HG03045 (cell line): ENCODE measurements at regions not wholly inside any gene's neighbourhood (a gene's known extent, or its start where the extent isn't known, plus 50 kb on each side); places are given as distances from the start of the nearest gene placed in this dataset.
"Not testable (repeated sequence)": the region's sequence is repeated elsewhere in the genome, so short reads cannot be mapped to it uniquely, and the experiment has no call there.

Experiments
- ATAC-seq: cut with Tn5 transposase; IDR thresholded peaks from one replicate; pipeline ENCODE4 v1.9.1; 2021; ENCODE audit warnings: mild to moderate bottlenecking, moderate library complexity; ENCODE audit not compliant: unreplicated experiment

DNA sequence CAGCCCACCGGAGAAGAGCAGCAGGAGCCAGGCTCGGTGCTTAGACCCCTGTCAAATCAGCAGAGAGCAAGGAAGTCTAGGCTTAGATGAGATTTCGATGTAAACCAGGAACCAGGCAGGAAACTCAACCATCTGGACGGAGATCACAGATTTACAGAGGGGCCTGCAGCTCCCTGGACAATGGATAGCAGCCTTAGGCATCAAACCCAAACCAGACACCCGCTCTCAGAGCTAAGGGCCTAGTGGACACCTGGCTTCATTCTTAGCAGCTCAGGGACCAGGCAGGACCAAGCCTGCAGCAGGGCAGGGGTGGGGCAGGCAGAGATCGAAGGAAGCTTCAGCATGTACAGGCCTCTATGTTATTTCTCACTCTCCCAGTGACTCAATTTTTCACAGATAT lies 127.8 kb upstream of the FMN2 start:
- ATAC-seq, result no peak

GRCh38 chr1:239976130-239976968 lies 115.3 kb upstream of the FMN2 start:
- ATAC-seq, result peak; percentile 82

GRCh38 chr1:239977416-239977815 lies 114.3 kb upstream of the FMN2 start:
- no peak for ATAC-seq

DNA sequence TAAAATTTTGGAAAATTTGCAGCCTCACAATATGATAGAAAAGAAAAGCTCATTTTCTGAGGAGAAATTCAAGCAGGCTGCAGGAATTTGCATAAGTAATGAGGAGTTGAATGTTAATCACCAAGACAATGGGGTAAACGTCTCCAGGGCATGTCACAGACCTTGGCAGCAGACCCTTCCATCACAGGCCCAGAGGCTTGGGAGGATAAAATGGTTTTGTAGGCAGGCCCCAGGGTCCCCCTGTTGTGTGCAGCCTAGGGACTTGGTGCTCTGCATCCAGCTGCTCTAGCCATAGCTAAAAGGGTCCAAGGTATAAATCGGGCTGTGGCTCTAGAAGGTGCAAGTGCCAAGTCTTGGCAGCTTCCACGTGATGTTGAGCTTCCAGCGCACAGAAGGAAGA lies 112.2 kb upstream of the FMN2 start:
- no peak for ATAC-seq

DNA sequence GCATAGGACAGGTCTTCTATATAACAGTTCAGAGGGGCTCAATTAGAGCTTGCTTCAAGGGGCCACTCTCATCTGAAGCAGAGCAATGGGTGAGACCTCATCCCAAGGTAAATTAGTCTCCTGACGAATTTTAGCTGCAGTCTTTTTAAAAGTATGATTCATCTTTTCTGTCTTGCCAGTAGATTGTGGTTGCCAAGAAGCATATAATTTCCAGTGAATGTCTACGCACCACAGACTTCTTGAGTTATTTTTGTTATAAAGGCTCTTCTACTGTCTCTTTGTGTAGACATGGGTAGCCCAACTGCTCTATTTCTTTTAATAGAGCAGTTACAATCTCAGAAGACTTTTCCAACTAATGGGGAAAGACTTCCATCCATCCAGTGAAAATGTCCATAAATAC lies 108.9 kb upstream of the FMN2 start:
- ATAC-seq, result no peak

DNA sequence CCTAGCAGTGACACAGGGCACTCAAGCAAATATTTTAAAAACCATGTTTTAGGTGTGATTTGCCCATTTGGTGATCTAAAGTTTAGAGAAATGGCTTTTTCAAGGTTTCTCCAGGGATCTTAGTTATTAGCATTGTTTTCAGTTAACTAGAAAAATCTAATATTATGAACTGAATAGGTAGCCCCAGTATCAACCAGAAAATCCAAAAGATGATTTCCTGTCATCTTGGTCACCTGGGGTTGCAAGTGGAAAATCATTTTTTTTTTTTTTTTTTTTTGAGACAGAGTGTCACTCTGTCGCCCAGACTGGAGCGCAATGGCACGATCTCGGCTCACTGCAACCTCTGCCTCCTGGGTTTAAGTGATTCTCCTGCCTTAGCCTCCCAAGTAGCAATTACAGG lies 106.6 kb upstream of the FMN2 start:
- ATAC-seq, result no peak

DNA sequence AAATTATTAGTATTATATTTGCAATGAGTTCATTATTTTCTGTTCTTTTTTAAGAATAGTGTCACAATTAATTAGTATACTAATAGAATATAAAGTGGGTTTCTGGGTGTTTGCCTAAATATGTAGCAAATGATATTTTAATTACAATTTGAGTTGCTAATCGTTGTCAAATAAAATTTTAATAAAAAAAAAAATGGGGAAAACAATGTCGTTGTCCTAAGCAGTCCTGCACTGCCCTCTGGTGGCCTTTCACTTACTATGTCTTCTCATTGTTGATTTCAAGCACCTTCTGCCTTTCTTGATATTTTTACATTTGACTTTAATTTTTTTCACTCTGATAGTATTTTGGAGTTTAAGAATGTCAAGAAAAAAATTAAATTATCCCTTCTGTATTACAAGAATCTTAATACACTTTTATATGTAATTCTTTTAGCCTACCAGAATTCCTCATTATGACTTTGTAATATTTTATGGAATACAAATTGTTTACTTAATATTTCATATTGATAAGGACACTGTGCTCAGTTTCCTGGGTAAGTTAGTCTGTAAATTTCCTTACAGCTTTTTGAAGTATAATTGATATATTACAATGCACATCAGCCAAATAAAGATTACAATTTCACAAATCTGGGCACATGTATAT lies 104.5 kb upstream of the FMN2 start:
- ATAC-seq, result no peak

GRCh38 chr1:239989990-239990389 lies 101.7 kb upstream of the FMN2 start:
- no peak for ATAC-seq

GRCh38 chr1:239992566-239992965 lies 99.1 kb upstream of the FMN2 start:
- ATAC-seq, result not testable (repeated sequence)

DNA sequence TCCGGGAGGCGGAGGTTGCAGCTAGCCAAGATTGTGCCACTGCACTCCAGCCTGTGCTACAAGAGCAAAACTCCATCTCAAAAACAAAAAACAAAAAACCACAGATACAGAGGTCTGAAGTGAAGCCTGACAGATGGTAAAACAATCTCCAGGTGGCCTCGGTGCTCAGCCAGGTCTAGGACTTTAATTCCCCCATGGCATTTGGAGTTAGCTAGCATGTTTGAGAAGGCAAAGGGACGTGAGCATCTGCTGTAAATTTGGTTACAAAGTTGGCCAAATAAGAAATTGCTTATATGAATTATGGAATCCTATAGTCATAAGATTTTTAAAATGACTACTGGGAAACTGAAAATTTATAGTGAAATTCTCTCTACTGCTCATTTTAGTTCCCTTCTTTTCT lies 98.3 kb upstream of the FMN2 start:
- ATAC-seq, result no peak

DNA sequence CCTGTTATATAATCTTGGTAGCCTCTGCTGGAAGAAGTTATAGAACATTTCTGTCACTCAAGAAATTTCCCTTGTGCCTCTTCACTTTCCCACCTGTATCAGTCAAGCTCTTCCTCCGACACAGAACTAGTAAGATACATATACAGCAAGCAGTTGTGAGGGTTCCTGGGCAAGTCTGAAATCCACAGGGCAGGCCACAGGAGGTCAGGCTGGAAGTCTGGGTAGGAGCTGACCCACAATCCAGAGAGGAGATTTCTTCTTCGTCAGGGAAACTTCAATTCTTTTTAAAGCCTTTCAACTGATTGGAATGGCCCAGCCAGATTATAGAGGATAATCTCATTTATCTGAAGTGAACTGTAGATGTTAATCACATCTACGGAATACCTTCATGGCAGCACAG lies 96.4 kb upstream of the FMN2 start:
- ATAC-seq, result no peak

- no peak for ATAC-seq
Measured at GRCh38 chr1:239997160-239997514, 94.5 kb upstream of the FMN2 start.

DNA sequence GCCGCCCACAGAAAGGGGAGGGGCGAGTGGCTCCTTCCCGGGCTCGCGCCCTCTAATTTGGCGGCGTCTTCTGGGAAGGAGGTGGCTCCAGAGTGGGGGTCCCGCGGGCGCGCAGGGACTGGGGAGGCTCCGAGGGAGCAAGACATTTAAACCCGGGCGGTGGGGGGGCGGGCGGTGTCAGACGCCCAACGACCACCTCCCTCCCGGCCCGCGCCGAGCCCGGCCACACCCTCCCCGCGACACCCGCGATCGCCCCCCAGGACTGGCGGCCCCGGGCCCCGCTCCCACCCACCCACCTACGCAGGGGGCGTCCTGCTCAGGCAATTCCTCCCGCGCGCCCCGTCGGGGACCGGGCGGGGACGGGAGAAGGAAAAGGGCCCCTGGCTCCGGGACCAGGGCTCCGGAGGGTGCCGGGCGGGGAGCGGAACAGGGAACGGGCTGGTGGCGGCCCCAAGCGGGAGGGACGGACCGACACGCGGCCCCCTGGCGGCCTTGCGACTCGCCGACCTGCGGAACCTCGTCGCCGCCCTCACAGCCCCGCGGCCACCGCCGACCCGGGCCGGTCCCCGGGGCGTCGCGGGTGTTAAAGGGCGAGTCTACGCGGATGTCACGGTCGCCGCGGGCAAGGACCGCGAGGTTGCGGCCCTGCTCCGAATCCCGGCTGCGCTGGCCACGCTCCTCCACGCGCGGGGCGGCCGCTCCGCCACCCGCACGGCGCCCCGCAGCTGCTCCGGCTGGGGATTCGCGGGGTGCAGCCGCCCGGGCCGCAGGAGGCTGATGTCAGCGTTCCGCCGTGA lies 94.0 kb upstream of the FMN2 start:
- no peak for ATAC-seq

DNA sequence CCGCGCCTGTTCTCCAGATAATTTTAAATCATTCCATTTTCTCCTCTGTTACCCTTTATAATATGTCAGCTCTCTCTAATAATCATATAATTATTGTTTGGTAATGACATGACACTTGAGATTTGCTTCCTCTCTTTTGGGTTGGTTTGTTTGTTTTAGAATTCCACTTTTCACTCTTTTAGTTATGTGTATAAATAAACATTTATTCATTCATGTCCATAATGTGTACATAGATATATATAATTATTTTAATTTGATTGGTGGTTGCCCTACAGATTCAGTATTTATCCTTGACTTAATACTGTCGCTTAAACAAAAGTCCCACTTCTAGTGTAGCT lies 93.4 kb upstream of the FMN2 start:
- ATAC-seq, result no peak

DNA sequence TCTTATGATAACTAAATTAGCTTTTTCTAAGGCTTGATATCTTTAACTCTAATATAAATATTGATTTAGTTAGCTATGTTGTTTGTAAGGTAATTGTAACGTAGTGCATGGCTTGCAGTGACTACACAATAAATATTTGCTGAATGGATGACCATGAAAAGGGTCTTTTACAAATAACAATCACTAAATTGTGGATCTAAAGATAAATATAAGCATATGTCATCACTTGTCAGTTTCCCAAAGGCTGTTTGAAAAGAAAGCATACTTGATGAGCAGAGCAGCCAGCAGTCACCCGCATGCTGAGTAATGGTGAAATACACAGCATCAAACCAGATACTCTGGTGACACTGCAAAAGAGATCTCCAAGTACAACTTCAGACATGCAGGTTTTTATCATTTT lies 92.5 kb upstream of the FMN2 start:
- no peak for ATAC-seq

GRCh38 chr1:240000634-240001033 lies 91.0 kb upstream of the FMN2 start:
- ATAC-seq, result no peak

DNA sequence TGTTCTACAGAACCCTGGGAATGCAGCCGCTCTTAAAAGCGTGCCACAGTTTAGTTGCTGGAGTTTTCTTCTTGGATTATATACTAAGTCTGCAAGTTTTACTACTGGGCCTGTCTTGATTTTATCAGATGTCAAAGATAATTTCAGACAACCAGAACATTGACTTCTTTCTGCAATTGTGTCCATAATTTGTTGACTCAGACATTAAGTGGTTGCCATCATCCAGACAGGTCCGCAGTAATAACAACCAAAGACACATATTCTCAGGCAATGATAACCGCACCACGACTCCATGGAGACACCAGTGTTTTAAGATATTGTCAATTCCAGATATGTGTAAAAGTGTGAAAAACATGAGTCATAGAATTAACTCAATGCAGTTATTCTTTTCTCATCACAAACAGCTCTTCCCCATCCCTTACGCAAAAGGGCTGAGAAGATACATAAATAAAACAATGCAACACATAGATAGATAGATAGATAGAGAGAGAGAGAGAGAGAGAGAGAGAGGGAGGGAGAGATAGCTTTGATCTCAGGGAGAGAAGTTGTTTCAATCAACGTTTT lies 90.4 kb upstream of the FMN2 start:
- no peak for ATAC-seq

GRCh38 chr1:240004086-240004749 lies 87.5 kb upstream of the FMN2 start:
- no peak for ATAC-seq

GRCh38 chr1:240005997-240006650 lies 85.6 kb upstream of the FMN2 start:
- ATAC-seq, result no peak

DNA sequence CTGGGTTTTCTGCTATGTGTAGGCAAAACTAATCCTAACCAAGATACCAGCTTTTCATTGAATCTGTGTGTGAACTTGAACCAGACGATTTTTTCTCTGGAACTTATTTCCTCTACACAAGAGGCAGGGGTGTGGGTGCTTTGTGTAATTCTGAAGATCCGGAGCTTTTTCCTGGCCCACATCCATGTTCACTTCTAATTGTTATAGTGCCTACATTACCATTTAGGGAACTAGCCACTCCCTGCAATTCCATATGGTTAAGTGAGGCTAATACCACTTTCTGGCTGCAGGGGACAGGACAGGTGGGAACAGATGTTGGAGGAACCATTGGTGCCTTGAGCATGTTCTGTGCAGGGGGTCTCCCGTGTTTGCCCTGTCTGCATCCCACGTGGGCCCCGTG lies 83.4 kb upstream of the FMN2 start:
- no peak for ATAC-seq

DNA sequence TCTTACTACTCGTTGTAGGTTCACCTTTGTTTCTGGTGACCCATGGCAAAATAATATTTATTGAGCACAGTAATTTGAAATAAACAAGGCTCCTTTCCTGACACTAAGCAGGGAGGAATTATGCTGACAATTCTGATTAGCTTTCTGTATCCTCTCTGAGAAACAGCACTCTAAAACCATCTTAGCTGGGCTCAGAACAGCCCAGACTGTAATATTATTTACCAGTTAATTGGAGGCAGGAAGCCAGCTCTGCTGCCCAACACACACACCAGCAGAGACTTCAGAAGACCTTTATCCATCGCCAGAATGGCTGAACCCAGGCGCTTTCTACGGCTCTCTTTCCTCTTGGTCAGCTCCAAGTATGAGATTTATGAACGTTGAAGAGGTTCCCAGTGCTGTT lies 77.6 kb upstream of the FMN2 start:
- ATAC-seq, result no peak
